ENCODE measurements at regions not wholly inside any gene's neighbourhood (a gene's known extent, or its start where the extent isn't known, plus 50 kb on each side); places are given as distances from the start of the nearest gene placed in this dataset.
"Not testable (repeated sequence)": the region's sequence is repeated elsewhere in the genome, so short reads cannot be mapped to it uniquely, and the experiment has no call there.

- no peak for DNase-seq (ENCODE audit: low spot score)
These were observed 300.4 kb upstream of the POU1F1 start for GRCh38 chr3:87576752-87577151.

- DNase-seq (ENCODE audit: low spot score): no peak
These were observed 299.2 kb upstream of the POU1F1 start for GRCh38 chr3:87575550-87575949.

GRCh38 chr3:87568331-87568730 lies 291.9 kb upstream of the POU1F1 start:
- no peak for DNase-seq (ENCODE audit: low spot score)

GRCh38 chr3:87564438-87564837 lies 288.1 kb upstream of the POU1F1 start:
- no peak for DNase-seq (ENCODE audit: low spot score)

- no peak for DNase-seq (ENCODE audit: low spot score)
These were observed 287.3 kb upstream of the POU1F1 start for GRCh38 chr3:87563712-87564111.

- no peak for DNase-seq (ENCODE audit: low spot score)
These were observed 282.1 kb upstream of the POU1F1 start for GRCh38 chr3:87558492-87558891.

GRCh38 chr3:87555290-87555689 lies 278.9 kb upstream of the POU1F1 start:
- DNase-seq (ENCODE audit: low spot score): no peak

- no peak for DNase-seq (ENCODE audit: low spot score)
These were observed 276.7 kb upstream of the POU1F1 start for GRCh38 chr3:87553058-87553457.

GRCh38 chr3:87550892-87551291 lies 274.5 kb upstream of the POU1F1 start:
- no peak for DNase-seq (ENCODE audit: low spot score)

- no peak for DNase-seq (ENCODE audit: low spot score)
These were observed 272.8 kb upstream of the POU1F1 start for GRCh38 chr3:87549208-87549607.

GRCh38 chr3:87548271-87548670 lies 271.9 kb upstream of the POU1F1 start:
- no peak for DNase-seq (ENCODE audit: low spot score)

GRCh38 chr3:87546216-87546615 lies 269.8 kb upstream of the POU1F1 start:
- no peak for DNase-seq (ENCODE audit: low spot score)

- DNase-seq (ENCODE audit: low spot score): not testable (repeated sequence)
These were observed 267.0 kb upstream of the POU1F1 start for GRCh38 chr3:87543408-87543807.

- DNase-seq (ENCODE audit: low spot score): no peak
These were observed 265.3 kb upstream of the POU1F1 start for GRCh38 chr3:87541723-87542122.

GRCh38 chr3:87538722-87539121 lies 262.3 kb upstream of the POU1F1 start:
- DNase-seq (ENCODE audit: low spot score): not testable (repeated sequence)

- peak; percentile 30 for DNase-seq (ENCODE audit: low spot score)
These were observed 233.0 kb upstream of the POU1F1 start for GRCh38 chr3:87509401-87509800.

GRCh38 chr3:87508921-87509320 lies 232.5 kb upstream of the POU1F1 start:
- no peak for DNase-seq (ENCODE audit: low spot score)

- DNase-seq (ENCODE audit: low spot score): no peak
These were observed 231.4 kb upstream of the POU1F1 start for GRCh38 chr3:87507753-87508152.

GRCh38 chr3:87503900-87504498 lies 227.6 kb upstream of the POU1F1 start:
- peak; percentile 65 for DNase-seq (ENCODE audit: low spot score)

- no peak for DNase-seq (ENCODE audit: low spot score)
These were observed 224.7 kb upstream of the POU1F1 start for GRCh38 chr3:87501076-87501475.

- DNase-seq (ENCODE audit: low spot score): no peak
These were observed 222.1 kb upstream of the POU1F1 start for GRCh38 chr3:87498358-87499080.

- DNase-seq (ENCODE audit: low spot score): no peak
These were observed 219.6 kb upstream of the POU1F1 start for GRCh38 chr3:87495938-87496337.

GRCh38 chr3:87494264-87494663 lies 217.9 kb upstream of the POU1F1 start:
- no peak for DNase-seq (ENCODE audit: low spot score)

- no peak for DNase-seq (ENCODE audit: low spot score)
These were observed 215.5 kb upstream of the POU1F1 start for GRCh38 chr3:87491843-87492242.

Data from D341Med (cell line).